Eye (tissue), 1 donor: ENCODE measurements at regions not wholly inside any gene's neighbourhood (a gene's known extent, or its start where the extent isn't known, plus 50 kb on each side); places are given as distances from the start of the nearest gene placed in this dataset.
"Not testable (repeated sequence)": the region's sequence is repeated elsewhere in the genome, so short reads cannot be mapped to it uniquely, and the experiment has no call there.

Source experiments
- DNase-seq: peaks from one replicate; pipeline ENCODE4 v3.0.0-alpha.2; 2015

- no peak for DNase-seq
Observed at GRCh38 chr7:16318989-16319915, 102.1 kb downstream of the CRPPA start.

- DNase-seq = no peak
Observed at GRCh38 chr7:16318463-16318862, 102.9 kb downstream of the CRPPA start.

GRCh38 chr7:16317406-16317805 lies 103.9 kb downstream of the CRPPA start:
- DNase-seq = no peak

- DNase-seq = no peak
Observed at GRCh38 chr7:16315280-16315679, 106.1 kb downstream of the CRPPA start.

- DNase-seq = no peak
Observed at GRCh38 chr7:16309129-16309528, 112.2 kb downstream of the CRPPA start.

- DNase-seq = peak; percentile 54
Observed at GRCh38 chr7:16301291-16301690, 120.0 kb downstream of the CRPPA start.

DNA sequence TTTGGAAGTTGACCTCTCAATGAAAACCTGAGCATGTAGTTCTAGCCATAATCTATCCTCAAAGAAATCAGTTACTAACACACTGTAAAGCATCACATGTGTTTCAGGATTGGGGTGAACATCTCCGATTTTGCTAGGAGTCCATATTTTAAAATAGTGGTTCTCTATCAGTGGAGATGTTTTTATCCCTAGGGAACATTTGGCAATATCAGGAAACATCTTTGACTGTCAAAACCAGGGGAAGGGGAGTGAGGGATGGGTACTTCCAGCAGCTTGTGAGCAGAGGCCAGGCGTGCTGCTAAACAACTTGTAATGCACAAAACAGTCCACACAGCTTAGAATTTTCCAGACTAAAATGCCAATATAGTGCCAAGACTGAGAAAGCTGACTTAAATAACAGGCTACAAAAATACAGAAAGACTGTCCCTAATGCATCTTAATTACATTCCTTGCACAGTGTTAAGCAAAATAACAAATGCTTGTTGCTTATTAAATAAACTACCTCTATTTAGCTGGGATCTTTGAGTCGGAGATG lies 120.9 kb downstream of the CRPPA start:
- DNase-seq = no peak

GRCh38 chr7:16299853-16300252 lies 121.5 kb downstream of the CRPPA start:
- DNase-seq = no peak

DNA sequence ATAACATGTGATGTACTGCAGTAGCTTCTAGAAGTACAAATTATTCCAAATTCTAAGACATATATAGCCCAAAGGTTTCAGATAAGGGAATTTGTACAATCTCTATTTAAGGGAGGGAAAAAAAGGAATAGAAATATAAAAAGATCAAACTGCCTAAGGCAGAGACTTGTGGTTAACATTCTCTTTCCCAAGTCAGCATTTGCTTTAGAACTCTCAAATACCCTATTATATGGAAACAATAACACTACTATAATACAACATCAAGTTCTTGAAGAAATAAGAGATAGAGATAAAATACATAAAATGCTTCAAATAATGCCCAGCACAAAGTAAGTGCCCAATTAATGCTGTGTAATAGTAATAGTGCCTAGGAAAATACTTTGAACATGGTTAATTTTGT lies 123.1 kb downstream of the CRPPA start:
- DNase-seq = no peak

- peak; percentile 27 for DNase-seq
Observed at GRCh38 chr7:16295558-16295957, 125.8 kb downstream of the CRPPA start.

DNA sequence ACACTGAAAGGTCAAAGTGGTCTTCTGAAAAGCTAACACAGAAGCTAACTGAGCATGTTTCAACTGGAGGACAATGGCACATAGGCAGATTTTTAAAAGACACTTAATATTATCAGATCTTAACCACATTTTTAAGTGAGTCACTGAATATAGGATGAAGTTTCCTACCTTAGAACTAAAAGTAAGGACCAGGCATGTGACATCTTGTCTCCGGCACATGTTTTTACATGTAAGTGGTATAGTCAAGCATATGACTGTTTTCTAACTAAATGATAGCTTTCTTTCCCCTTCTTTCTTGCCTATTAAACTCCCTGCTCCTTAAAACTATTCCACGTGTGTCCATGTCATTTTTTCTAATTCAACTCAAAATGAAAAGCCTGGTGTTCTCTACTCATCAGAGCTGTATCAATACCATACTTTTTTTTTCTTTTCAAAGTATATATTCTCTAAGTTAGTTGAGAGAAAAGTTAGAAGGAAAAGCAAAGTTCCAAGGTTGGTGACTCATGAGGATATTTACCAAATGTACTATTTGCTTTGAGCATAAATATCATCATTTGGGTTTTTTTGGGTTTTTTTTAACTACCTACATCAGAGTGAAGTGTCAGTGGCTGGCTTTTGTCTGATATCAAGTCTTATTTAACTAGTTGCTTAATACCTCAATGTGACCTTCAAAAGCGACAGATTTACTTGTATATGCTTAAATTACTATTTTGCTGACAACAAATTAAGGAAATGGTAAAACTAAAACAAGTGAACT lies 127.5 kb downstream of the CRPPA start:
- DNase-seq = no peak

GRCh38 chr7:16284581-16284980 lies 136.8 kb downstream of the CRPPA start:
- DNase-seq = no peak

GRCh38 chr7:16278167-16278787 lies 143.1 kb downstream of the CRPPA start:
- DNase-seq = no peak

- no peak for DNase-seq
Observed at GRCh38 chr7:16271990-16272665, 149.2 kb downstream of the CRPPA start.

DNA sequence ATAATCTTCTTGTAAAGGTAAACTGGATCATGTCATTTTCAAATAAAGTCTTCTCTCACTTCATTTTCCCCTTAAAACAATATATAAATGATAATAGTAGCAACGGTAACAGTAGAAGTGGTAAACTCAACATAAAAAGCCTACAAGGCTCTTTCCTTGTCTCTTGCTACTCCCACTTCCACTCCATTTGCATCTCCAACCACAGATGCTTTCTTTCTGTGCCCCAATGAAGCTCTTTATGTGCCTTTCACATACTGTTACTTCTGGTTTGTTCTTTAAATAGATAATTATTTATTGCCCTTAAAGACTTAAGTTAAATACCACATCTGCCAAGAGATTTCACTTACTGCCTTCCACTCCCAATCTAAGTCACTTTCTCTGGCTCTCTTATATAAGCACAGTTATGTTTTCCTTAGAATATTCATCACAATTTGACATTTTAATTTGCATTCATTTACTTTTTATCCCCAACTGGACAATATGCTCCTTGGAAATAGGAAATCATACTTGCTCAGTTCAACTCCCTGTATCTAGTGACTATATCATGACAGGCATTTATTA lies 149.9 kb downstream of the CRPPA start:
- no peak for DNase-seq

GRCh38 chr7:16270844-16271243 lies 150.5 kb downstream of the CRPPA start:
- no peak for DNase-seq

DNA sequence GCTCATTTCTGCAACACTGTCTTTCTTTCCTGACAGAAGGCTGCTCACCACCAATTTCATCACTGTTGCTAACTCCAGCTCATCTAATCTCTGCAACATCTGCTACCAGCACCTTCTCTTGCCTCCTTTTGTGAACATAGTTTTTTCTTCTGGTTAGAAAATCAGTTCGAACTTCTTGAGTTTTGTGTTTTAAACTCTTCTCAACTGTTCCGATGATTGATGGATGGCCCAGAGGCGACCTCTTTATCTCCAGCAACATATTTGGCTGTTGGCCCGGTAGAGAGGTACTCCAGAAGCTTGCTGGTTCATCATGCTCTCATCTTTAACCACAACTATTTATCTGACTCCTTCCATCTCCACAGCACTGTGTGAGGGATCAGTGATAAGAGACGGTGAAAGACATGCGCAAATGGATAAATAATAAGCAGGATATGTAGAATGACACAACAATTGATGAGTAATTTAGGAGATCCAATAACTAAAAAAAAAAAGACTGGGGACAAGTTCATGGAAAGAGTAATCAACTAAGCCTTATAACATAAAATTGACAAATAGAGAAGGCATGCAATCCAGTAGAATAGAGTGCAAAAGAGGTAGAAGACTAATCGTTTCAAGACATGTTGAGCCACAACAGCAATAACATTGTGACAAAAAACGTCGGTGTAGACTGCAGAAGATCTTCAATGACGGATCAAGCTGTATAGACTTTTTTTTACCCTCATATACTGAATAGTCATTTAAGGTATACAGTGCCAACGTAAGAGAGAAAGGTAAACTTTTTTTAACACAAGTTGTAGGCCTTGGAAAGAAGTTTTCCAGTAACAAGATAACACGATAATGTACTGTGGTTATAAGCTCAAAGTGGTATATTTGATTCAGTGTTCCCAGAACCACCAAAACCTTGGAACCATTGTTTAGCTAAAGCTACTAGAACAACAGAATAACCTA lies 152.2 kb downstream of the CRPPA start:
- DNase-seq = no peak

GRCh38 chr7:16267953-16268820 lies 153.2 kb downstream of the CRPPA start:
- DNase-seq = no peak

DNA sequence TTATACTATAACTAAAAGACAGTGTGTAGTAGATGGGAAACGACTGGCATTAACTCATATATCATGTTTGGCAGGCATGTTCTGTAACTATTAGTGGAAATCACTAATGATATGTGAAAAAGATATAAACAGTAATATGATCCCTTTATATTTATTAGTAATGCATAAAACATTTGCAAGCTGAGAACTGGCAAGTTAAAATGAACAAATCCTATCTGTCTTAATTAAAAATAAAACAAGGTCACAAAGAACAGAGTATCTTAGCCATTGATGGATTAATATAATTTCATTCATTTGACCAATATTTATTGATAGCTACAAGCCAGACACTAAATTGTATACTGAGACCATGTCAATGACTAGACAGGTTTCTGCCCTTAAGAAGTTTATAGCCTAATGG lies 154.5 kb downstream of the CRPPA start:
- no peak for DNase-seq

GRCh38 chr7:16266470-16266869 lies 154.9 kb downstream of the CRPPA start:
- not testable (repeated sequence) for DNase-seq
